ENCODE measurements at regions not wholly inside any gene's neighbourhood (a gene's known extent, or its start where the extent isn't known, plus 50 kb on each side); places are given as distances from the start of the nearest gene placed in this dataset.

- TF ChIP-seq CTCF (IDR thresholded peaks at IDR 0.05; ENCODE audit: low read length) (no peak), EZH2 (IDR thresholded peaks at IDR 0.05; ENCODE audit: borderline replicate concordance, low read length) (no peak)
Measured at GRCh38 chr10:117619707-117620405, 77.3 kb downstream of the EMX2 start.

Data from OCI-LY1 (cell line).